HL-60 (cell line): ENCODE measurements at regions not wholly inside any gene's neighbourhood (a gene's known extent, or its start where the extent isn't known, plus 50 kb on each side); places are given as distances from the start of the nearest gene placed in this dataset.

Experiments used
- GABPA ChIP-seq: IDR thresholded peaks from 2 replicates; pipeline ENCODE4 v1.6.1; 2012; ENCODE audit warnings: low read depth
- SPI1 ChIP-seq: IDR thresholded peaks from 2 replicates; pipeline ENCODE4 v1.6.1; 2012; ENCODE audit warnings: low read depth, mild to moderate bottlenecking, borderline replicate concordance
- TF ChIP-seq, protein P1 (sequence below): IDR thresholded peaks from one replicate; pipeline ENCODE4 v1.5.1; 2011; ENCODE audit warnings: low read length, control low read depth, inconsistent platforms; ENCODE audit not compliant: insufficient read depth
- TF ChIP-seq, protein P2 (sequence below): IDR thresholded peaks from 2 replicates; pipeline ENCODE4 v1.6.1; 2012; ENCODE audit warnings: low read depth; ENCODE audit not compliant: insufficient replicate concordance

DNA sequence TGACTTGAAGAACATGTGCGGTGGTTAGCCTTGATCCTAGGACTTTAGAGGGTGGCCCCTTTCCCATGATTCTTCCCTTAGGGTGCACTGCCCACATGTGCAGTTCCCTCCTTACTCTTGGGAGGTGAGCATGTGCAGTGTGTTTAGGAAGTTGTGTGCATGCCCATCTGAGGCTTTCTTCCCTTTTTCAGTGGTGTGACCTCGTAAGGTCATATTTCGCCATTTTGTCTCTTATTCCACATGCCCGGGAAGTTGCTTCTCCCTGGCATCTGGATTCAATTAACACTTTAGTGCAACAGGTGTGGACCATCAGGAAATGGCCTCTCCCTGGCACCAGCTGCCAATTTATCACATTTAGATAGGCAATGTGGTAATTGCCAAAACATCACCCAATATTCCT, 380.6 kb upstream of the VSTM2A start:
- TF ChIP-seq GABPA (0 out of 2 replicates have a peak, but pooled peaks have one; percentile 13), SPI1 (no peak)
- TF ChIP-seq, protein P1, sequence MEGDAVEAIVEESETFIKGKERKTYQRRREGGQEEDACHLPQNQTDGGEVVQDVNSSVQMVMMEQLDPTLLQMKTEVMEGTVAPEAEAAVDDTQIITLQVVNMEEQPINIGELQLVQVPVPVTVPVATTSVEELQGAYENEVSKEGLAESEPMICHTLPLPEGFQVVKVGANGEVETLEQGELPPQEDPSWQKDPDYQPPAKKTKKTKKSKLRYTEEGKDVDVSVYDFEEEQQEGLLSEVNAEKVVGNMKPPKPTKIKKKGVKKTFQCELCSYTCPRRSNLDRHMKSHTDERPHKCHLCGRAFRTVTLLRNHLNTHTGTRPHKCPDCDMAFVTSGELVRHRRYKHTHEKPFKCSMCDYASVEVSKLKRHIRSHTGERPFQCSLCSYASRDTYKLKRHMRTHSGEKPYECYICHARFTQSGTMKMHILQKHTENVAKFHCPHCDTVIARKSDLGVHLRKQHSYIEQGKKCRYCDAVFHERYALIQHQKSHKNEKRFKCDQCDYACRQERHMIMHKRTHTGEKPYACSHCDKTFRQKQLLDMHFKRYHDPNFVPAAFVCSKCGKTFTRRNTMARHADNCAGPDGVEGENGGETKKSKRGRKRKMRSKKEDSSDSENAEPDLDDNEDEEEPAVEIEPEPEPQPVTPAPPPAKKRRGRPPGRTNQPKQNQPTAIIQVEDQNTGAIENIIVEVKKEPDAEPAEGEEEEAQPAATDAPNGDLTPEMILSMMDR, result no peak
- TF ChIP-seq, protein P2, sequence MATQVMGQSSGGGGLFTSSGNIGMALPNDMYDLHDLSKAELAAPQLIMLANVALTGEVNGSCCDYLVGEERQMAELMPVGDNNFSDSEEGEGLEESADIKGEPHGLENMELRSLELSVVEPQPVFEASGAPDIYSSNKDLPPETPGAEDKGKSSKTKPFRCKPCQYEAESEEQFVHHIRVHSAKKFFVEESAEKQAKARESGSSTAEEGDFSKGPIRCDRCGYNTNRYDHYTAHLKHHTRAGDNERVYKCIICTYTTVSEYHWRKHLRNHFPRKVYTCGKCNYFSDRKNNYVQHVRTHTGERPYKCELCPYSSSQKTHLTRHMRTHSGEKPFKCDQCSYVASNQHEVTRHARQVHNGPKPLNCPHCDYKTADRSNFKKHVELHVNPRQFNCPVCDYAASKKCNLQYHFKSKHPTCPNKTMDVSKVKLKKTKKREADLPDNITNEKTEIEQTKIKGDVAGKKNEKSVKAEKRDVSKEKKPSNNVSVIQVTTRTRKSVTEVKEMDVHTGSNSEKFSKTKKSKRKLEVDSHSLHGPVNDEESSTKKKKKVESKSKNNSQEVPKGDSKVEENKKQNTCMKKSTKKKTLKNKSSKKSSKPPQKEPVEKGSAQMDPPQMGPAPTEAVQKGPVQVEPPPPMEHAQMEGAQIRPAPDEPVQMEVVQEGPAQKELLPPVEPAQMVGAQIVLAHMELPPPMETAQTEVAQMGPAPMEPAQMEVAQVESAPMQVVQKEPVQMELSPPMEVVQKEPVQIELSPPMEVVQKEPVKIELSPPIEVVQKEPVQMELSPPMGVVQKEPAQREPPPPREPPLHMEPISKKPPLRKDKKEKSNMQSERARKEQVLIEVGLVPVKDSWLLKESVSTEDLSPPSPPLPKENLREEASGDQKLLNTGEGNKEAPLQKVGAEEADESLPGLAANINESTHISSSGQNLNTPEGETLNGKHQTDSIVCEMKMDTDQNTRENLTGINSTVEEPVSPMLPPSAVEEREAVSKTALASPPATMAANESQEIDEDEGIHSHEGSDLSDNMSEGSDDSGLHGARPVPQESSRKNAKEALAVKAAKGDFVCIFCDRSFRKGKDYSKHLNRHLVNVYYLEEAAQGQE, result no peak
